Breast epithelium (tissue), 3 donors: ENCODE measurements at regions not wholly inside any gene's neighbourhood (a gene's known extent, or its start where the extent isn't known, plus 50 kb on each side); places are given as distances from the start of the nearest gene placed in this dataset.

Experiments
- POLR2A ChIP-seq: fragments of 450-650 bp; IDR thresholded peaks from one replicate; pipeline ENCODE4 v1.6.1; 2016; ENCODE audit warnings: antibody characterized with exemption, mild to moderate bottlenecking, moderate library complexity
- POLR2AphosphoS5 ChIP-seq, 3 donors: sonication (generic); formaldehyde crosslinking; IDR thresholded peaks; one replicate each; pipeline ENCODE4 v1.6.1; 2017; ENCODE audit warnings: antibody characterized with exemption in 3 of 3
- TF ChIP-seq, protein P1 (sequence below), 3 donors: fragments of 450-650 bp; IDR thresholded peaks; one replicate each; pipeline ENCODE4 v1.5.1; 2016 to 2017; ENCODE audit warnings: antibody characterized with exemption in 3 of 3, mild to moderate bottlenecking in 3 of 3, moderate library complexity in 3 of 3

DNA sequence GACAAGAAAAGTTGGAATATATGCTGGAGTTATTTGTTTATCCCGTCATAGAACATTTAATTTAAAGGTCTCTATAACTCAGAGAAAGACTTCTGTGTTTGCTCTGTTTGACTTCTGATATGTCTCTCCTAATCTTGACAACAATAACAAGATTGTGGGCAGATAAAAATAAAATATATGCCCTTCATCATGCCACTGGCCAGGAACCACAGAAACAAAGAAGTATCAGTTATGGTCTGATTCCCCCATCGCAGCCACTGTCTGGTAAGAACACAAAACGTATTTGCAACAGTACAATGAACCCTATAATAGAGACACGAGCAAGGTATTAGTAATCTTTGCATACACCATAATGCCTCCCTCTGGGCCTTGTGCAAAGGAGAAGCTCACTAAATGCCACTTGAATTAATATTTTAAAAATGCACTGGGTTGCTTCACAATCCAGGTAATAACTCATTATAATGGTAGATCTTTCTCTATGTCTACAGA, 1498.3 kb downstream of the CDH11 start:
- TF ChIP-seq POLR2AphosphoS5 (IDR thresholded peaks at IDR 0.05), result no peak
- TF ChIP-seq, protein P1, sequence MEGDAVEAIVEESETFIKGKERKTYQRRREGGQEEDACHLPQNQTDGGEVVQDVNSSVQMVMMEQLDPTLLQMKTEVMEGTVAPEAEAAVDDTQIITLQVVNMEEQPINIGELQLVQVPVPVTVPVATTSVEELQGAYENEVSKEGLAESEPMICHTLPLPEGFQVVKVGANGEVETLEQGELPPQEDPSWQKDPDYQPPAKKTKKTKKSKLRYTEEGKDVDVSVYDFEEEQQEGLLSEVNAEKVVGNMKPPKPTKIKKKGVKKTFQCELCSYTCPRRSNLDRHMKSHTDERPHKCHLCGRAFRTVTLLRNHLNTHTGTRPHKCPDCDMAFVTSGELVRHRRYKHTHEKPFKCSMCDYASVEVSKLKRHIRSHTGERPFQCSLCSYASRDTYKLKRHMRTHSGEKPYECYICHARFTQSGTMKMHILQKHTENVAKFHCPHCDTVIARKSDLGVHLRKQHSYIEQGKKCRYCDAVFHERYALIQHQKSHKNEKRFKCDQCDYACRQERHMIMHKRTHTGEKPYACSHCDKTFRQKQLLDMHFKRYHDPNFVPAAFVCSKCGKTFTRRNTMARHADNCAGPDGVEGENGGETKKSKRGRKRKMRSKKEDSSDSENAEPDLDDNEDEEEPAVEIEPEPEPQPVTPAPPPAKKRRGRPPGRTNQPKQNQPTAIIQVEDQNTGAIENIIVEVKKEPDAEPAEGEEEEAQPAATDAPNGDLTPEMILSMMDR (IDR thresholded peaks at IDR 0.05), result no peak
- no peak for TF ChIP-seq POLR2A
